ENCODE measurements at regions not wholly inside any gene's neighbourhood (a gene's known extent, or its start where the extent isn't known, plus 50 kb on each side); places are given as distances from the start of the nearest gene placed in this dataset.

DNA sequence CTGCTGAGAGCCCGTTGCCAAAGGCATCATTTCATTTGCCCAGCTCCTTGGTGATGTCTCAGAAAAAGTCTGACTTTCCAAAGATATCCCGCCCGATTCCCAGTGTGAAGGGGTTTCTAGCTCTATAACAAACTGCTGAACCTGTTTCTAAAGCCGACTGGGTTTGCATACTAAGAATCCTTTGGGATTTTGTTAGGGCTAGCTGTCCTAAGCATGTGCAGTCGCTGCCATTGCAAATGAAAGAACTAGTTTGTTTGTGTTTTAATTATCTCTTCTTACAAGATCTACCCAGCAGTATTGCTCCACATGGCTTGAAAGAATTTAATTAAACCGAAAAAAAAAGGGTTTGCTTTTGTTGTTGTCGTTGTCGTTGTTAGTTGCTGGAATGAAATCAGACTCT lies 476.6 kb downstream of the GATA3 start:
- H3K27me3 ChIP-seq (ENCODE audit: insufficient read depth, low read length): no peaks in the 10 kb centered on the region
- no peak overlapping the region for H3K4me3 ChIP-seq (replicated peaks in 1 of 2; ENCODE audit: low read depth in 1 of 2, low read length in 2 of 2)
- RAD21 ChIA-PET (ENCODE audit: low non-redundant PET in 1 of 2, low total read pairs in 2 of 2, uncharacterized antibody in 2 of 2, unreplicated experiment in 2 of 2): no interaction called here
- no peak for ATAC-seq
- POLR2A ChIA-PET: no interaction called here
- no peaks in the 10 kb centered on the region for H3K9me2 ChIP-seq (ENCODE audit: insufficient read depth)
- H3K9ac ChIP-seq (ENCODE audit: low read length): no peak overlapping the region
- intact Hi-C loops (cut with micrococcal nuclease): no loop called here
- no peaks in the 10 kb centered on the region for H3K36me3 ChIP-seq (ENCODE audit: control insufficient read depth in 1 of 2, insufficient read depth in 2 of 2, low read length in 2 of 2)
- CTCF ChIA-PET: no interaction called here
- H3K79me2 ChIP-seq (ENCODE audit: insufficient read depth, low read length): no peaks in the 10 kb centered on the region
- no peaks in the 10 kb centered on the region for H4K20me1 ChIP-seq (ENCODE audit: insufficient read depth)
- BruUV-seq (replicated peaks): no TSS peak
- TF ChIP-seq, protein P1, sequence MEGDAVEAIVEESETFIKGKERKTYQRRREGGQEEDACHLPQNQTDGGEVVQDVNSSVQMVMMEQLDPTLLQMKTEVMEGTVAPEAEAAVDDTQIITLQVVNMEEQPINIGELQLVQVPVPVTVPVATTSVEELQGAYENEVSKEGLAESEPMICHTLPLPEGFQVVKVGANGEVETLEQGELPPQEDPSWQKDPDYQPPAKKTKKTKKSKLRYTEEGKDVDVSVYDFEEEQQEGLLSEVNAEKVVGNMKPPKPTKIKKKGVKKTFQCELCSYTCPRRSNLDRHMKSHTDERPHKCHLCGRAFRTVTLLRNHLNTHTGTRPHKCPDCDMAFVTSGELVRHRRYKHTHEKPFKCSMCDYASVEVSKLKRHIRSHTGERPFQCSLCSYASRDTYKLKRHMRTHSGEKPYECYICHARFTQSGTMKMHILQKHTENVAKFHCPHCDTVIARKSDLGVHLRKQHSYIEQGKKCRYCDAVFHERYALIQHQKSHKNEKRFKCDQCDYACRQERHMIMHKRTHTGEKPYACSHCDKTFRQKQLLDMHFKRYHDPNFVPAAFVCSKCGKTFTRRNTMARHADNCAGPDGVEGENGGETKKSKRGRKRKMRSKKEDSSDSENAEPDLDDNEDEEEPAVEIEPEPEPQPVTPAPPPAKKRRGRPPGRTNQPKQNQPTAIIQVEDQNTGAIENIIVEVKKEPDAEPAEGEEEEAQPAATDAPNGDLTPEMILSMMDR (IDR thresholded peaks at IDR 0.05 in 2 of 3, conservative IDR thresholded peaks at IDR 0.05 in 1 of 3; ENCODE audit: borderline replicate concordance in 1 of 3, insufficient read depth in 1 of 3, low read depth in 2 of 3, low read length in 2 of 3): no peak
- no peak for TF ChIP-seq TCF7L2 (IDR thresholded peaks at IDR 0.05; ENCODE audit: borderline replicate concordance, extremely low read depth, insufficient read depth, insufficient read length)
- no peak for TF ChIP-seq JUND (IDR thresholded peaks at IDR 0.05)
- TF ChIP-seq, protein P2, sequence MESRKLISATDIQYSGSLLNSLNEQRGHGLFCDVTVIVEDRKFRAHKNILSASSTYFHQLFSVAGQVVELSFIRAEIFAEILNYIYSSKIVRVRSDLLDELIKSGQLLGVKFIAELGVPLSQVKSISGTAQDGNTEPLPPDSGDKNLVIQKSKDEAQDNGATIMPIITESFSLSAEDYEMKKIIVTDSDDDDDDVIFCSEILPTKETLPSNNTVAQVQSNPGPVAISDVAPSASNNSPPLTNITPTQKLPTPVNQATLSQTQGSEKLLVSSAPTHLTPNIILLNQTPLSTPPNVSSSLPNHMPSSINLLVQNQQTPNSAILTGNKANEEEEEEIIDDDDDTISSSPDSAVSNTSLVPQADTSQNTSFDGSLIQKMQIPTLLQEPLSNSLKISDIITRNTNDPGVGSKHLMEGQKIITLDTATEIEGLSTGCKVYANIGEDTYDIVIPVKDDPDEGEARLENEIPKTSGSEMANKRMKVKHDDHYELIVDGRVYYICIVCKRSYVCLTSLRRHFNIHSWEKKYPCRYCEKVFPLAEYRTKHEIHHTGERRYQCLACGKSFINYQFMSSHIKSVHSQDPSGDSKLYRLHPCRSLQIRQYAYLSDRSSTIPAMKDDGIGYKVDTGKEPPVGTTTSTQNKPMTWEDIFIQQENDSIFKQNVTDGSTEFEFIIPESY (IDR thresholded peaks at IDR 0.05; ENCODE audit: extremely low read depth, insufficient replicate concordance, low read length): no peak
- TF ChIP-seq CEBPB (IDR thresholded peaks at IDR 0.05; ENCODE audit: low read depth): no peak
- TF ChIP-seq, protein P3, sequence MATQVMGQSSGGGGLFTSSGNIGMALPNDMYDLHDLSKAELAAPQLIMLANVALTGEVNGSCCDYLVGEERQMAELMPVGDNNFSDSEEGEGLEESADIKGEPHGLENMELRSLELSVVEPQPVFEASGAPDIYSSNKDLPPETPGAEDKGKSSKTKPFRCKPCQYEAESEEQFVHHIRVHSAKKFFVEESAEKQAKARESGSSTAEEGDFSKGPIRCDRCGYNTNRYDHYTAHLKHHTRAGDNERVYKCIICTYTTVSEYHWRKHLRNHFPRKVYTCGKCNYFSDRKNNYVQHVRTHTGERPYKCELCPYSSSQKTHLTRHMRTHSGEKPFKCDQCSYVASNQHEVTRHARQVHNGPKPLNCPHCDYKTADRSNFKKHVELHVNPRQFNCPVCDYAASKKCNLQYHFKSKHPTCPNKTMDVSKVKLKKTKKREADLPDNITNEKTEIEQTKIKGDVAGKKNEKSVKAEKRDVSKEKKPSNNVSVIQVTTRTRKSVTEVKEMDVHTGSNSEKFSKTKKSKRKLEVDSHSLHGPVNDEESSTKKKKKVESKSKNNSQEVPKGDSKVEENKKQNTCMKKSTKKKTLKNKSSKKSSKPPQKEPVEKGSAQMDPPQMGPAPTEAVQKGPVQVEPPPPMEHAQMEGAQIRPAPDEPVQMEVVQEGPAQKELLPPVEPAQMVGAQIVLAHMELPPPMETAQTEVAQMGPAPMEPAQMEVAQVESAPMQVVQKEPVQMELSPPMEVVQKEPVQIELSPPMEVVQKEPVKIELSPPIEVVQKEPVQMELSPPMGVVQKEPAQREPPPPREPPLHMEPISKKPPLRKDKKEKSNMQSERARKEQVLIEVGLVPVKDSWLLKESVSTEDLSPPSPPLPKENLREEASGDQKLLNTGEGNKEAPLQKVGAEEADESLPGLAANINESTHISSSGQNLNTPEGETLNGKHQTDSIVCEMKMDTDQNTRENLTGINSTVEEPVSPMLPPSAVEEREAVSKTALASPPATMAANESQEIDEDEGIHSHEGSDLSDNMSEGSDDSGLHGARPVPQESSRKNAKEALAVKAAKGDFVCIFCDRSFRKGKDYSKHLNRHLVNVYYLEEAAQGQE (IDR thresholded peaks at IDR 0.05; ENCODE audit: low read depth): no peak
- no peak for TF ChIP-seq RAD21 (IDR thresholded peaks at IDR 0.05; ENCODE audit: low read depth)
- peaks cover 0 to 23% of the 10 kb centered on the region in 2 experiments; a peak in 1 of 4 replicates for H3K9me3 ChIP-seq (ENCODE audit: control insufficient read depth in 1 of 2, insufficient read depth in 1 of 2, low read depth in 1 of 2, low read length in 2 of 2)
- H3K4me1 ChIP-seq (ENCODE audit: control insufficient read depth in 1 of 2, insufficient read depth in 2 of 2, low read length in 2 of 2): no peaks in the 10 kb centered on the region
- H2AFZ ChIP-seq (ENCODE audit: low read depth, low read length, poor library complexity, severe bottlenecking): no peak overlapping the region
- DNase-seq (ENCODE audit: low read depth, low spot score): no peak
- no peak overlapping the region for H3K4me2 ChIP-seq (ENCODE audit: low read length)
- H3K27ac ChIP-seq (ENCODE audit: low read depth, low read length): no peak overlapping the region

All from HCT116 (cell line).